Right cardiac atrium (tissue), 5 donors: ENCODE measurements at regions not wholly inside any gene's neighbourhood (a gene's known extent, or its start where the extent isn't known, plus 50 kb on each side); places are given as distances from the start of the nearest gene placed in this dataset.
"Not testable (repeated sequence)": the region's sequence is repeated elsewhere in the genome, so short reads cannot be mapped to it uniquely, and the experiment has no call there.

Experiments
- ATAC-seq, 2 donors: fragments of 200-7000 bp; cut with Tn5 transposase; one replicate each; pipeline versions ENCODE4 v1.8.0 to v1.9.1; 2020; ENCODE audit warnings: moderate library complexity in 2 of 2, mild to moderate bottlenecking in 1 of 2
- DNase-seq, 3 donors: peaks; one replicate each; pipeline ENCODE4 v3.0.0-alpha.2; 2020
- H3K27ac ChIP-seq: one replicate; pipeline ENCODE4 v1.5.1; 2013; ENCODE audit warnings: mild to moderate bottlenecking, low read length, control low read depth, moderate library complexity
- H3K27me3 ChIP-seq: one replicate; pipeline ENCODE4 v1.6.1; 2013; ENCODE audit not compliant: control insufficient read depth, insufficient read depth
- H3K4me1 ChIP-seq: one replicate; pipeline ENCODE4 v1.6.1; 2013; ENCODE audit warnings: low read length; ENCODE audit not compliant: control insufficient read depth, insufficient read depth
- H3K4me3 ChIP-seq: one replicate; pipeline ENCODE4 v1.5.1; 2013; ENCODE audit warnings: low read length, control low read depth
- H3K9me3 ChIP-seq: one replicate; pipeline ENCODE4 v1.6.1; 2013; ENCODE audit warnings: low read length; ENCODE audit not compliant: control insufficient read depth
- WGBS: extraction: QIAGEN DNeasy Blood & Tissue Kit; methylation state at CpG from one replicate; pipeline ENCODE4 v1.1.7; 2013; 5-methylcytosine and 5-hydroxymethylcytosine counted together
- intact Hi-C, 4 donors: fragments of 100-400 bp; cut with DNase I; formaldehyde crosslinking; loops; one replicate each; pipeline versions ENCODE4 v1.11.0 to v1.14.0; 2022 to 2023
- donor health status: healthy with polysubstance abuse.
- donor health status: DM: no; HTN: yes; CAD: no.
- donor health status: DM: no; HTN: no; CAD: no.
- donor health status: DM: no; HTN: yes; CAD: no; lungs with severe emphysema.
- donor health status: DM: yes; HTN: yes; CAD: no.

DNA sequence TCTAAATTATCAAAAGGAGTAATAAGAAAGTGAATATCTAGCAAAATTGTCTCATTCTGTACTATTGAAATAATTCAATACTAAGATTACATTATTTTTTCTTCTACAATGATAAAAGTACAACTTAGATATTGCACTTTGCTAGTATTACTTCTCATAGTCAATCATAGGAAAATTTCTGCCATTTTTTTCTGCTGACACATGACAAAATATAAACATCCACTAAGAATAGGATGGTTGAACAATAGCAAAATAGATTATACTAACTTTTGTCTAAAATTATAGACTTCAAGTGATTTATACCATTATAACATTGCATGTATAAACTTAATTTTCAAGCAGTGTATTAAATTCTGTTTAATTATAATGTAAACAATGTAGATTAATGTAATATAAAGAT, 540.2 kb downstream of the PDHA2 start:
- ATAC-seq (no peak), DNase-seq (no peak)
- intact Hi-C loops = no loop called here
- Histone ChIP-seq H3K27me3 (no peaks in the 10 kb centered on the region), H3K4me1 (no peaks in the 10 kb centered on the region), H3K9me3 (no peaks in the 10 kb centered on the region), H3K27ac (no peak overlapping the region), H3K4me3 (no peak overlapping the region)

DNA sequence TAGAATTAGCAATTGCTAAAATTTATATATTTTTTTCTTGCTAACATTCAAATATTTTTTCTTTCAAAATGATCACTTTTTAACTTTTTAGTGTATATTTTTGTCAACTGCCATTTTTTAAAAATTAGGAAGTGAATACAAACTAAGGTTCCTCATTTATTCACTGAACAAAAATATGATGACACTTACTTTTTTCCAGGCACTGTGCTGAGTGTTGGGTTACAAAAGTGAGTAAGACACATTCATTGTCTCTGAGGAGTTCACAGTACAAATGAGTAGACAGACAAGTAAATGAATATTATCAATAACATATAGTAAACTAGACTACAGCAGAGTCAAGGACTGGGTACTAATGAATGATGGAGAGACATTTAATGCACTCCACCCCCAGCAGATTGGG, 543.5 kb downstream of the PDHA2 start:
- ATAC-seq (no peak), DNase-seq (no peak)
- intact Hi-C loops = no loop called here
- H3K9me3 ChIP-seq = no peaks in the 10 kb centered on the region
- H3K27ac ChIP-seq = no peak overlapping the region
- no peaks in the 10 kb centered on the region for H3K27me3 ChIP-seq
- H3K4me3 ChIP-seq = no peak overlapping the region
- H3K4me1 ChIP-seq = no peaks in the 10 kb centered on the region

DNA sequence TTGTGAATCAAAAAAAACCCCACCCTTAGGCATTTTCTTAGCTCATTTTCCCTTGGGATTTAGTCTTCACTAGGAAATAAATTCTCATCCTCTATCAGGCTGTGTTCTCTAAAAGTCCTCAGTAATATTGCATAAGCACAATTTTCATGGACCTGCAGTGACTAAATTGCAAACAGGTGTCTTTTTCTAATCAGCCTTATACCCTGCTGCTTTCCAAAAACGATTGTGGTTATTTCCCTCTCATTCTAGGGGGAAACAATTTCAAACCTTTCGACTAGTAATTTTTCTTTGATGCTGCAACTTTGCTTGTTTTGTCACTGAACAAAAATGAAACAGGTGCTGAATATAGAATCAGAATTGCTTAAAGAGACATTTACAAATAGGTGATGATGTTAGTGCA, 549.9 kb downstream of the PDHA2 start:
- no peak overlapping the region for H3K4me3 ChIP-seq
- intact Hi-C loops = no loop called here
- 55% methylated on average over 2 of the region's 2 CpGs for WGBS
- no peaks in the 10 kb centered on the region for H3K9me3 ChIP-seq
- H3K27ac ChIP-seq = no peak overlapping the region
- DNase-seq (no peak), ATAC-seq (no peak)
- no peaks in the 10 kb centered on the region for H3K4me1 ChIP-seq
- H3K27me3 ChIP-seq = no peaks in the 10 kb centered on the region

GRCh38 chr4:96390404-96390803, 550.5 kb downstream of the PDHA2 start:
- H3K4me1 ChIP-seq = no peaks in the 10 kb centered on the region
- intact Hi-C loops = no loop called here
- no peak overlapping the region for H3K4me3 ChIP-seq
- no peaks in the 10 kb centered on the region for H3K9me3 ChIP-seq
- 65% methylated on average over 5 of the region's 5 CpGs for WGBS
- H3K27ac ChIP-seq = no peak overlapping the region
- DNase-seq (no peak), ATAC-seq (no peak)
- H3K27me3 ChIP-seq = no peaks in the 10 kb centered on the region

DNA sequence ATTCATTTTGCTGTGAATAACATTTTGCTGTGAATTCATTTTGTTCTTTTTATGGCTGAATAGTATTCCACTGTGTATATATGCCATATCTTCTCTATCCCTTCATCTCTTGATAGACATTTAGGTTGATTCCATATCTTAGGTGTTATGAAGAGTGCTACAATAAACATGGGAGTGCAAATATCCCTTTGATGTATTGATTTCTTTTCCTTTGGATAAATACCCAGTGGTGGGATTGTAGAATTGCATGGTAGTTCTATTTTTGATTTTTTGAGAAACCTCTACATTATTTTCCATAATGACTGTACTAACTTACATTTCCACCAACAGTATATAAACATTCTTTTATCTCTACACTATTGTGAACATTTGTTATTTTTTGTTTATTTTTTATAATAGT, 555.9 kb downstream of the PDHA2 start:
- ATAC-seq (no peak), DNase-seq (no peak)
- H3K4me3 ChIP-seq = no peak overlapping the region
- no peaks in the 10 kb centered on the region for H3K27me3 ChIP-seq
- intact Hi-C loops = no loop called here
- no peaks in the 10 kb centered on the region for H3K4me1 ChIP-seq
- H3K27ac ChIP-seq = no peak overlapping the region
- H3K9me3 ChIP-seq = no peaks in the 10 kb centered on the region

GRCh38 chr4:96406742-96407141, 566.8 kb downstream of the PDHA2 start:
- no peaks in the 10 kb centered on the region for H3K27me3 ChIP-seq
- 75% methylated on average over 3 of the region's 3 CpGs for WGBS
- ATAC-seq = no peak
- H3K27ac ChIP-seq = no peak overlapping the region
- intact Hi-C loops = no loop called here
- no peak overlapping the region for H3K4me3 ChIP-seq
- H3K9me3 ChIP-seq = no peaks in the 10 kb centered on the region
- no peaks in the 10 kb centered on the region for H3K4me1 ChIP-seq
- DNase-seq = no peak

DNA sequence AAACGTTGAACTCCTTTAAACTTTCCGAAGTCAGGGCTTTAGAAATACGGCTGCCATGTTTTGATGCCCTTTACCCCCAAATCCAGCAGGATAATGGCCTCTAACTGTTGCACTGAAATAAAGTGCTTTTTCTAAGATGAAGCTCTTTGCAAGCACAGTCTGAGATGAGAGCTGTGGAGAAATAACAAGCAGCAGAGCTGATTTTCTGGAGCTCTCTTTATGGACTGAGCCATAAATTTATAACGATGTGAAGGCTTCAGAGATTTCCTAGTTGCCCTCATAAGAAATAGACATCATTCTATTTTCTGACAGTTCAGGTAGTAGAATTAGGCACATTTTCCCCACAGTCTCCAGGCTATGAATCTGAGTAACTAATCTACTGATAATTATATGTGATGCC, 567.3 kb downstream of the PDHA2 start:
- H3K4me3 ChIP-seq = no peak overlapping the region
- no peak for DNase-seq
- intact Hi-C loops = no loop called here
- ATAC-seq = no peak
- no peaks in the 10 kb centered on the region for H3K9me3 ChIP-seq
- 74% methylated on average over 4 of the region's 4 CpGs for WGBS
- H3K27ac ChIP-seq = no peak overlapping the region
- H3K27me3 ChIP-seq = no peaks in the 10 kb centered on the region
- H3K4me1 ChIP-seq = no peaks in the 10 kb centered on the region

DNA sequence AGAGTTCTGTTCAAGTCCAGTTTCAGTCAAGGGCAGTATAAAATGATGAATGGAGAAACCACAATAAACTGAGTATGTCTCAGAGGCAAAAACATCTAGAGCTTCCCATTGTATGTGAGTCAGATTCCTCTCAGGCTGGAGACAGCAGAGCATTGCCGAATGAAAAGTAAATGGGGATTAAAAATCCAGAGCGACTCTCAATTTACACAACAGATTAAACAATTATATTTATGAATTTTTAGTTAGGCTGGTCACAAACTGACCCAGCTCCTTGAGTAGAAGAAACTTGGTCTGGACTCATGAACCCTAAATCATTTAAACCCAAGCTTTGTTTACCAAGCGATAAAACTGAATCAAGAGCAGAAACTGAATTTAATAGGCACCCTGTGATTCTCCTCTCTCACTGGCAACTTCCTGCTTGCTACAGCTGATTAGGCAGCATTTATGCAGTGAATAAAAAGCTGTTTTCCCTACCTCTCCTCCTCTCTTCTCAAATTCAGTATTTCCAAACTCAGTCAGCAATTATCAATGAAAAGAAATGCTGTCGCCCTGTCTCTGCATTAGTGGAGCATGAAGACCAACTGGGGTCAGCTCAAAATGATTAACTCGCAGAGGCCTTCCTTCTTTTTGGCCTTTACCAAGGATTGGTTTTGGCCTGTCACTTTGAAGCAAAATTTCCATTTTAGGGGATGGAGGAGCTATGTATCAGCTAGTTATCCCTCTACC, 568.0 kb downstream of the PDHA2 start:
- intact Hi-C loops = no loop called here
- H3K9me3 ChIP-seq = no peaks in the 10 kb centered on the region
- H3K4me1 ChIP-seq = no peaks in the 10 kb centered on the region
- no peaks in the 10 kb centered on the region for H3K27me3 ChIP-seq
- no peak overlapping the region for H3K4me3 ChIP-seq
- H3K27ac ChIP-seq = no peak overlapping the region
- DNase-seq = no peak
- 76% methylated on average over 5 of the region's 5 CpGs for WGBS
- no peak for ATAC-seq

DNA sequence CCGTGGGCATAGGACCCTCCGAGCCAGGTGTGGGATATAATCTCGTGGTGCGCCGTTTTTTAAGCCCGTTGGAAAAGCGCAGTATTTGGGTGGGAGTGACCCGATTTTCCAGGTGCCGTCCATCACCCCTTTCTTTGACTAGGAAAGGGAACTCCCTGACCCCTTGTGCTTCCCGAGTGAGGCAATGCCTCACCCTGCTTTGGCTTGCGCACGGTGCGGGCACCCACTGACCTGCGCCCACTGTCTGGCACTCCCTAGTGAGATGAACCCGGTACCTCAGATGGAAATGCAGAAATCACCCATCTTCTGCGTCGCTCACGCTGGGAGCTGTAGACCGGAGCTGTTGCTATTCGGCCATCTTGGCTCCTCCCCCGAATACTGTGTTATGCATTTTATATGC, 575.0 kb downstream of the PDHA2 start:
- H3K27ac ChIP-seq, H3K4me1 ChIP-seq, ATAC-seq, H3K27me3 ChIP-seq, H3K9me3 ChIP-seq, intact Hi-C loops, H3K4me3 ChIP-seq: not testable (repeated sequence)
- peak in 1 of 3 donors; percentile 27 for DNase-seq
- 90% methylated on average over 20 of the region's 21 CpGs for WGBS

- ATAC-seq (no peak), DNase-seq (no peak)
- no peaks in the 10 kb centered on the region for H3K27me3 ChIP-seq
- H3K4me1 ChIP-seq = no peaks in the 10 kb centered on the region
- no peak overlapping the region for H3K27ac ChIP-seq
- no peak overlapping the region for H3K4me3 ChIP-seq
- H3K9me3 ChIP-seq = no peaks in the 10 kb centered on the region
- intact Hi-C loops = no loop called here
Observed at GRCh38 chr4:96429657-96430056, 589.8 kb downstream of the PDHA2 start.

GRCh38 chr4:96431094-96431493, 591.2 kb downstream of the PDHA2 start:
- ATAC-seq (no peak), DNase-seq (no peak)
- H3K9me3 ChIP-seq = no peaks in the 10 kb centered on the region
- intact Hi-C loops = no loop called here
- H3K27me3 ChIP-seq = no peaks in the 10 kb centered on the region
- no peaks in the 10 kb centered on the region for H3K4me1 ChIP-seq
- WGBS = 96% methylated on average over 2 of the region's 2 CpGs
- no peak overlapping the region for H3K4me3 ChIP-seq
- no peak overlapping the region for H3K27ac ChIP-seq

- no peak overlapping the region for H3K4me3 ChIP-seq
- no peak for ATAC-seq
- intact Hi-C loops = no loop called here
- peaks cover 3% of the 10 kb centered on the region for H3K9me3 ChIP-seq
- no peak overlapping the region for H3K27ac ChIP-seq
- no peaks in the 10 kb centered on the region for H3K27me3 ChIP-seq
- no peaks in the 10 kb centered on the region for H3K4me1 ChIP-seq
- WGBS = 66% methylated on average over 3 of the region's 3 CpGs
- no peak for DNase-seq
Observed at GRCh38 chr4:96448315-96448872, 608.5 kb downstream of the PDHA2 start.
